Tibial nerve (tissue), 3 donors: ENCODE measurements at regions not wholly inside any gene's neighbourhood (a gene's known extent, or its start where the extent isn't known, plus 50 kb on each side); places are given as distances from the start of the nearest gene placed in this dataset.

Experiments used
- CTCF ChIP-seq, 5 experiments: fragments of 200-600 bp in 3 of 5; fragments of 450-650 bp in 2 of 5; sonication (generic) in 3 of 5; IDR thresholded peaks; one replicate each; pipeline ENCODE4 v1.5.1; 2016 to 2019; ENCODE audit warnings: antibody characterized with exemption in 5 of 5, mild to moderate bottlenecking in 3 of 5, moderate library complexity in 2 of 5
- POLR2A ChIP-seq, 2 donors: fragments of 450-650 bp; IDR thresholded peaks; one replicate each; pipeline ENCODE4 v1.6.1; 2017; ENCODE audit warnings: antibody characterized with exemption in 2 of 2, mild to moderate bottlenecking in 2 of 2, moderate library complexity in 2 of 2

DNA sequence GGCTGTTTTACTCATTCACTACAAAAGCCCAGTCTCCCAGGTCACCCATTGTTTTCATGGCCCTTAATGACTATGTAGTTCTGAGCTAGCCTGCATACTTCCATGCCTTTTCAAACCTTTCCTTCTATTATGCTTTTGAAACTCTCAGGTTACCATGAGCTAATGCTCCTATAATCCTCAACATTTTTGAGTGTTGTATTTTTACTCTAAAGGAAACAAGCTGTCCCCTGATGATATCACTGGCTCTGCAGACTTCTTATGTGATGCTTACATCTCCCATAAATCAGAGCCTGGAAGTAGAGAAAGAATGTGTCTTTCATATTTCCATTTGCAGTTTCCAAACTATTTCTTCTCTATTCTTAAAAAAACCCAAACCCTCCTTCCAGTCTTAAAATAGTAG is 159.0 kb upstream of the RAG2 start:
- TF ChIP-seq CTCF (IDR thresholded peaks at IDR 0.05) (no peak), POLR2A (IDR thresholded peaks at IDR 0.05) (no peak)
